ENCODE measurements at regions not wholly inside any gene's neighbourhood (a gene's known extent, or its start where the extent isn't known, plus 50 kb on each side); places are given as distances from the start of the nearest gene placed in this dataset.
A peak's percentile ranks its signal among the peaks of the same experiment; 100 is the strongest.

- ATAC-seq (no peak), DNase-seq (no peak)
- H3K9me3 Mint-ChIP-seq: peaks cover 0 to 6% of the 10 kb centered on the region in 2 donors
- H3K27me3 Mint-ChIP-seq: no peaks in the 10 kb centered on the region
- no peak overlapping the region for H3K27ac Mint-ChIP-seq
- no peaks in the 10 kb centered on the region for H3K4me1 Mint-ChIP-seq
- no peak overlapping the region for H3K4me3 Mint-ChIP-seq
Observed at GRCh38 chr2:145861940-145862339, 1342.0 kb upstream of the ZEB2 start.

GRCh38 chr2:145860083-145860482, 1340.2 kb upstream of the ZEB2 start:
- no peaks in the 10 kb centered on the region for H3K4me1 Mint-ChIP-seq
- ATAC-seq (no peak), DNase-seq (no peak)
- H3K27me3 Mint-ChIP-seq: no peaks in the 10 kb centered on the region
- H3K9me3 Mint-ChIP-seq: peaks cover 5 to 6% of the 10 kb centered on the region in 2 donors
- no peak overlapping the region for H3K4me3 Mint-ChIP-seq
- H3K27ac Mint-ChIP-seq: no peak overlapping the region

GRCh38 chr2:145855142-145855541, 1335.2 kb upstream of the ZEB2 start:
- H3K4me1 Mint-ChIP-seq: no peaks in the 10 kb centered on the region
- no peak overlapping the region for H3K4me3 Mint-ChIP-seq
- peak overlapping the region in 1 of 2 donors; percentile 22 for H3K27ac Mint-ChIP-seq
- H3K27me3 Mint-ChIP-seq: no peaks in the 10 kb centered on the region
- ATAC-seq (no peak), DNase-seq (no peak)
- peaks cover 5 to 6% of the 10 kb centered on the region in 2 donors for H3K9me3 Mint-ChIP-seq

- H3K4me3 Mint-ChIP-seq: no peak overlapping the region
- peaks cover 5 to 6% of the 10 kb centered on the region in 2 donors for H3K9me3 Mint-ChIP-seq
- ATAC-seq: no peak
- DNase-seq: no peak
- no peaks in the 10 kb centered on the region for H3K27me3 Mint-ChIP-seq
- peak overlapping the region in 1 of 2 donors; percentile 73 for H3K27ac Mint-ChIP-seq
- no peaks in the 10 kb centered on the region for H3K4me1 Mint-ChIP-seq
Observed at GRCh38 chr2:145854039-145854755, 1334.3 kb upstream of the ZEB2 start.

GRCh38 chr2:145851730-145852129, 1331.8 kb upstream of the ZEB2 start:
- ATAC-seq: no peak

GRCh38 chr2:145849466-145849865, 1329.5 kb upstream of the ZEB2 start:
- DNase-seq (no peak), ATAC-seq (no peak)
- no peak overlapping the region for H3K4me3 Mint-ChIP-seq
- H3K4me1 Mint-ChIP-seq: no peaks in the 10 kb centered on the region
- no peaks in the 10 kb centered on the region for H3K9me3 Mint-ChIP-seq
- H3K27me3 Mint-ChIP-seq: no peaks in the 10 kb centered on the region
- no peak overlapping the region for H3K27ac Mint-ChIP-seq

More at GRCh38 chr2:145851730-145852129, 1331.8 kb upstream of the ZEB2 start:
- no peaks in the 10 kb centered on the region for H3K4me1 Mint-ChIP-seq
- no peak for DNase-seq
- H3K27ac Mint-ChIP-seq: no peak overlapping the region
- no peak overlapping the region for H3K4me3 Mint-ChIP-seq
- H3K9me3 Mint-ChIP-seq: peaks cover 0 to 5% of the 10 kb centered on the region in 2 donors
- no peaks in the 10 kb centered on the region for H3K27me3 Mint-ChIP-seq

GRCh38 chr2:145846982-145847381, 1327.1 kb upstream of the ZEB2 start:
- Mint-ChIP-seq H3K27ac (no peak overlapping the region), H3K27me3 (no peaks in the 10 kb centered on the region), H3K9me3 (no peaks in the 10 kb centered on the region), H3K4me3 (no peak overlapping the region), H3K4me1 (no peaks in the 10 kb centered on the region)
- no peak for ATAC-seq
- DNase-seq: no peak

GRCh38 chr2:145845923-145846322, 1326.0 kb upstream of the ZEB2 start:
- no peak overlapping the region for H3K4me3 Mint-ChIP-seq
- H3K4me1 Mint-ChIP-seq: no peaks in the 10 kb centered on the region
- DNase-seq (no peak), ATAC-seq (no peak)
- H3K9me3 Mint-ChIP-seq: no peaks in the 10 kb centered on the region
- no peak overlapping the region for H3K27ac Mint-ChIP-seq
- H3K27me3 Mint-ChIP-seq: no peaks in the 10 kb centered on the region

- no peak for ATAC-seq
- H3K4me1 Mint-ChIP-seq: no peaks in the 10 kb centered on the region
- no peaks in the 10 kb centered on the region for H3K9me3 Mint-ChIP-seq
Observed at GRCh38 chr2:145845207-145845894, 1325.4 kb upstream of the ZEB2 start.

GRCh38 chr2:145841973-145842372, 1322.1 kb upstream of the ZEB2 start:
- H3K4me1 Mint-ChIP-seq: no peaks in the 10 kb centered on the region
- ATAC-seq: no peak
- no peak overlapping the region for H3K27ac Mint-ChIP-seq
- H3K27me3 Mint-ChIP-seq: no peaks in the 10 kb centered on the region
- DNase-seq: no peak
- H3K9me3 Mint-ChIP-seq: no peaks in the 10 kb centered on the region
- no peak overlapping the region for H3K4me3 Mint-ChIP-seq

More at GRCh38 chr2:145845207-145845894, 1325.4 kb upstream of the ZEB2 start:
- Mint-ChIP-seq H3K27me3 (no peaks in the 10 kb centered on the region), H3K27ac (no peak overlapping the region), H3K4me3 (no peak overlapping the region)
- DNase-seq: no peak

- Mint-ChIP-seq H3K27ac (no peak overlapping the region), H3K9me3 (no peaks in the 10 kb centered on the region), H3K4me3 (no peak overlapping the region), H3K27me3 (no peaks in the 10 kb centered on the region), H3K4me1 (no peaks in the 10 kb centered on the region)
- ATAC-seq (no peak), DNase-seq (no peak)
Observed at GRCh38 chr2:145836986-145837385, 1317.1 kb upstream of the ZEB2 start.

- ATAC-seq: no peak
- H3K27ac Mint-ChIP-seq: no peak overlapping the region
- no peaks in the 10 kb centered on the region for H3K4me1 Mint-ChIP-seq
- no peaks in the 10 kb centered on the region for H3K9me3 Mint-ChIP-seq
- H3K4me3 Mint-ChIP-seq: no peak overlapping the region
- DNase-seq: no peak
- H3K27me3 Mint-ChIP-seq: no peaks in the 10 kb centered on the region
Observed at GRCh38 chr2:145835665-145836064, 1315.7 kb upstream of the ZEB2 start.

- H3K4me1 Mint-ChIP-seq: no peaks in the 10 kb centered on the region
- ATAC-seq: no peak
- H3K4me3 Mint-ChIP-seq: no peak overlapping the region
- peaks cover 0 to 12% of the 10 kb centered on the region in 2 donors for H3K9me3 Mint-ChIP-seq
- no peak overlapping the region for H3K27ac Mint-ChIP-seq
- DNase-seq: no peak
- no peaks in the 10 kb centered on the region for H3K27me3 Mint-ChIP-seq
Observed at GRCh38 chr2:145832681-145833080, 1312.8 kb upstream of the ZEB2 start.

- Mint-ChIP-seq H3K4me3 (no peak overlapping the region), H3K9me3 (peaks cover 0 to 12% of the 10 kb centered on the region in 2 donors), H3K27ac (no peak overlapping the region), H3K27me3 (no peaks in the 10 kb centered on the region), H3K4me1 (no peaks in the 10 kb centered on the region)
- DNase-seq (no peak), ATAC-seq (no peak)
Observed at GRCh38 chr2:145829931-145830330, 1310.0 kb upstream of the ZEB2 start.

- no peak for ATAC-seq
Observed at GRCh38 chr2:145827235-145827634, 1307.3 kb upstream of the ZEB2 start.

GRCh38 chr2:145824384-145824783, 1304.5 kb upstream of the ZEB2 start:
- DNase-seq (no peak), ATAC-seq (no peak)
- Mint-ChIP-seq H3K4me3 (no peak overlapping the region), H3K9me3 (peaks cover 5% of the 10 kb centered on the region in 2 donors), H3K4me1 (no peaks in the 10 kb centered on the region), H3K27ac (no peak overlapping the region), H3K27me3 (no peaks in the 10 kb centered on the region)

More at GRCh38 chr2:145827235-145827634, 1307.3 kb upstream of the ZEB2 start:
- Mint-ChIP-seq H3K9me3 (peaks cover 0 to 12% of the 10 kb centered on the region in 2 donors), H3K27ac (no peak overlapping the region), H3K4me3 (no peak overlapping the region), H3K4me1 (no peaks in the 10 kb centered on the region), H3K27me3 (no peaks in the 10 kb centered on the region)
- DNase-seq: no peak
